WI38 (cell line): ENCODE measurements at regions not wholly inside any gene's neighbourhood (a gene's known extent, or its start where the extent isn't known, plus 50 kb on each side); places are given as distances from the start of the nearest gene placed in this dataset.

ENCODE experiments used
- H3K4me3 ChIP-seq: 2 replicates; pipeline ENCODE4 v1.5.1; 2011; ENCODE audit warnings: low read depth, mild to moderate bottlenecking, control low read depth, low read length
- CTCF ChIP-seq: IDR thresholded peaks from 2 replicates; pipeline ENCODE4 v1.5.1; 2012; ENCODE audit warnings: low read depth, mild to moderate bottlenecking, control low read depth, low read length

- no peak overlapping the region for H3K4me3 ChIP-seq
- TF ChIP-seq CTCF, result no peak
These were observed 65.2 kb upstream of the EMX2 start for GRCh38 chr10:117477211-117477947.

GRCh38 chr10:117476716-117477115 lies 65.8 kb upstream of the EMX2 start:
- no peak overlapping the region for H3K4me3 ChIP-seq
- no peak for TF ChIP-seq CTCF

- H3K4me3 ChIP-seq, result no peak overlapping the region
- TF ChIP-seq CTCF, result no peak
These were observed 66.3 kb upstream of the EMX2 start for GRCh38 chr10:117476281-117476680.

GRCh38 chr10:117472872-117473271 lies 69.7 kb upstream of the EMX2 start:
- H3K4me3 ChIP-seq, result no peak overlapping the region
- TF ChIP-seq CTCF, result no peak

GRCh38 chr10:117471344-117471874 lies 71.1 kb upstream of the EMX2 start:
- TF ChIP-seq CTCF, result no peak
- no peak overlapping the region for H3K4me3 ChIP-seq

- TF ChIP-seq CTCF, result no peak
- H3K4me3 ChIP-seq, result no peak overlapping the region
These were observed 71.8 kb upstream of the EMX2 start for GRCh38 chr10:117470733-117471132.

GRCh38 chr10:117468665-117469064 lies 73.9 kb upstream of the EMX2 start:
- H3K4me3 ChIP-seq, result no peak overlapping the region
- no peak for TF ChIP-seq CTCF
